Mesendoderm (in vitro differentiated cells): ENCODE measurements at regions not wholly inside any gene's neighbourhood (a gene's known extent, or its start where the extent isn't known, plus 50 kb on each side); places are given as distances from the start of the nearest gene placed in this dataset.

ENCODE experiments used
- DNase-seq: peaks from one replicate; pipeline ENCODE4 v3.0.0; 2013
- H2AK5ac ChIP-seq: 2 replicates; pipeline ENCODE4 v1.6.1; 2013; ENCODE audit warnings: low read length, inconsistent platforms
- H2BK120ac ChIP-seq: 2 replicates; pipeline ENCODE4 v1.6.1; 2013; ENCODE audit warnings: low read depth, mild to moderate bottlenecking, low read length, moderate library complexity, mixed read lengths
- H2BK15ac ChIP-seq: replicated peaks from 2 replicates; pipeline ENCODE4 v1.6.1; 2013; ENCODE audit warnings: low read depth, mild to moderate bottlenecking, moderate library complexity
- H2BK5ac ChIP-seq: 2 replicates; pipeline ENCODE4 v1.6.1; 2013; ENCODE audit warnings: low read length, inconsistent platforms
- H3K18ac ChIP-seq: 2 replicates; pipeline ENCODE4 v1.6.1; 2013; ENCODE audit warnings: mild to moderate bottlenecking, low read length, mixed read lengths
- H3K23ac ChIP-seq: one replicate; pipeline ENCODE4 v1.6.1; 2013; ENCODE audit warnings: low read length
- H3K27ac ChIP-seq: 2 replicates; pipeline ENCODE4 v1.5.1; 2013; ENCODE audit warnings: low read depth, mild to moderate bottlenecking, inconsistent platforms, low read length, moderate library complexity
- H3K27me3 ChIP-seq: 2 replicates; pipeline ENCODE4 v1.6.1; 2013; ENCODE audit warnings: low read length, control low read depth, mild to moderate bottlenecking, inconsistent platforms; ENCODE audit not compliant: insufficient read depth, poor library complexity
- H3K36me3 ChIP-seq: 2 replicates; pipeline ENCODE4 v1.6.1; 2013; ENCODE audit warnings: low read length, inconsistent platforms; ENCODE audit not compliant: control insufficient read depth, insufficient read depth
- H3K4ac ChIP-seq: one replicate; pipeline ENCODE4 v1.6.1; 2013; ENCODE audit warnings: low read depth, mild to moderate bottlenecking, low read length, moderate library complexity
- H3K4me1 ChIP-seq: 2 replicates; pipeline ENCODE4 v1.6.1; 2013; ENCODE audit warnings: low read depth, low read length, inconsistent platforms; ENCODE audit not compliant: control insufficient read depth
- H3K4me2 ChIP-seq: 2 replicates; pipeline ENCODE4 v1.6.1; 2013; ENCODE audit warnings: low read length
- H3K4me3 ChIP-seq: 2 replicates; pipeline ENCODE4 v1.5.1; 2013; ENCODE audit warnings: mild to moderate bottlenecking, low read length
- H3K56ac ChIP-seq: one replicate; pipeline ENCODE4 v1.6.1; 2013; ENCODE audit warnings: low read length
- H3K79me1 ChIP-seq: 2 replicates; pipeline ENCODE4 v1.6.1; 2013; ENCODE audit warnings: low read length, inconsistent platforms
- H3K79me2 ChIP-seq: 2 replicates; pipeline ENCODE4 v1.6.1; 2013; ENCODE audit warnings: mild to moderate bottlenecking, low read length; ENCODE audit not compliant: control insufficient read depth, insufficient read depth
- H3K9ac ChIP-seq: 2 replicates; pipeline ENCODE4 v1.6.1; 2013; ENCODE audit warnings: low read length, inconsistent platforms
- H4K5ac ChIP-seq: one replicate; pipeline ENCODE4 v1.6.1; 2013; ENCODE audit warnings: low read length
- H4K8ac ChIP-seq: one replicate; pipeline ENCODE4 v1.6.1; 2013; ENCODE audit warnings: low read depth, mild to moderate bottlenecking, control low read depth, low read length, moderate library complexity
- WGBS: extraction: QIAGEN DNeasy Blood & Tissue Kit; methylation state at CpG from one replicate; pipeline ENCODE4 v1.1.7; 2013; ENCODE audit warnings: low lambda C conversion rate, missing lambda C conversion rate; ENCODE audit not compliant: insufficient coverage; ENCODE audit errors: extremely low coverage; 5-methylcytosine and 5-hydroxymethylcytosine counted together

DNA sequence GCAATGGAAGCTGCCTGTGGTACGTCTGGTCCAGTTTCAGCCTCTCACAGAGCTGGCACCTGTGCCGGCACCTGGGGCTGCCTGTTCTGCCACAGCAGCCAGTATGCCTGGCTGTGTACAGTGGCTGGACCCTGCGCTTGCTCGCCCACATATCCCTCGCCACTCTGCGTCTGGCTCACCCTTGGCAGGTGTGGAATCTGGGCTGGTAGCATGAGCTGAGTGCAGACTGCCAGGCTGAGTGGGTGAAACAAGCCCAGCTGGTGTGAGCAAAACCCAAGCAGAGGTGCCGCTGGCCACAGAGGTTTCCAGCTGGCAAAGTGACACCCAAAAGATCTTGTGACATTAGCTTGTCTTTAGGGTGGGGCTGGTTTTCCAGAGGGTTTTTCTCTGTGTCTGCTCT is 80.7 kb downstream of the ING1 start:
- no peaks in the 10 kb centered on the region for H3K79me2 ChIP-seq
- DNase-seq, result no peak
- H3K4me2 ChIP-seq, result no peak overlapping the region
- H3K18ac ChIP-seq, result no peak overlapping the region
- no peak overlapping the region for H3K9ac ChIP-seq
- WGBS, result no CpG with 5 or more reads among the region's 7 CpGs
- H3K4me1 ChIP-seq, result peaks cover 3% of the 10 kb centered on the region
- no peak overlapping the region for H4K8ac ChIP-seq
- H2BK120ac ChIP-seq, result no peak overlapping the region
- no peak overlapping the region for H2BK5ac ChIP-seq
- H3K4me3 ChIP-seq, result no peak overlapping the region
- no peak overlapping the region for H3K27ac ChIP-seq
- H3K23ac ChIP-seq, result no peak overlapping the region
- no peak overlapping the region for H2AK5ac ChIP-seq
- H3K27me3 ChIP-seq, result no peaks in the 10 kb centered on the region
- no peak overlapping the region for H2BK15ac ChIP-seq
- H3K36me3 ChIP-seq, result no peaks in the 10 kb centered on the region
- no peak overlapping the region for H3K4ac ChIP-seq
- H3K56ac ChIP-seq, result no peak overlapping the region
- no peak overlapping the region for H4K5ac ChIP-seq
- no peaks in the 10 kb centered on the region for H3K79me1 ChIP-seq

GRCh38 chr13:110797230-110797877 is 83.9 kb downstream of the ING1 start:
- H3K27ac ChIP-seq, result no peak overlapping the region
- WGBS, result no CpG with 5 or more reads among the region's 9 CpGs
- no peak overlapping the region for H4K8ac ChIP-seq
- no peak overlapping the region for H3K4me3 ChIP-seq
- no peak overlapping the region for H2BK15ac ChIP-seq
- no peaks in the 10 kb centered on the region for H3K36me3 ChIP-seq
- H3K4me2 ChIP-seq, result no peak overlapping the region
- no peaks in the 10 kb centered on the region for H3K79me2 ChIP-seq
- H3K27me3 ChIP-seq, result no peaks in the 10 kb centered on the region
- peaks cover 3% of the 10 kb centered on the region for H3K4me1 ChIP-seq
- no peak overlapping the region for H3K9ac ChIP-seq
- H3K4ac ChIP-seq, result no peak overlapping the region
- H2BK120ac ChIP-seq, result no peak overlapping the region
- no peak overlapping the region for H4K5ac ChIP-seq
- no peak overlapping the region for H3K23ac ChIP-seq
- no peak overlapping the region for H3K56ac ChIP-seq
- H2AK5ac ChIP-seq, result no peak overlapping the region
- no peak overlapping the region for H2BK5ac ChIP-seq
- DNase-seq, result peak; percentile 19
- H3K79me1 ChIP-seq, result no peaks in the 10 kb centered on the region
- no peak overlapping the region for H3K18ac ChIP-seq

DNA sequence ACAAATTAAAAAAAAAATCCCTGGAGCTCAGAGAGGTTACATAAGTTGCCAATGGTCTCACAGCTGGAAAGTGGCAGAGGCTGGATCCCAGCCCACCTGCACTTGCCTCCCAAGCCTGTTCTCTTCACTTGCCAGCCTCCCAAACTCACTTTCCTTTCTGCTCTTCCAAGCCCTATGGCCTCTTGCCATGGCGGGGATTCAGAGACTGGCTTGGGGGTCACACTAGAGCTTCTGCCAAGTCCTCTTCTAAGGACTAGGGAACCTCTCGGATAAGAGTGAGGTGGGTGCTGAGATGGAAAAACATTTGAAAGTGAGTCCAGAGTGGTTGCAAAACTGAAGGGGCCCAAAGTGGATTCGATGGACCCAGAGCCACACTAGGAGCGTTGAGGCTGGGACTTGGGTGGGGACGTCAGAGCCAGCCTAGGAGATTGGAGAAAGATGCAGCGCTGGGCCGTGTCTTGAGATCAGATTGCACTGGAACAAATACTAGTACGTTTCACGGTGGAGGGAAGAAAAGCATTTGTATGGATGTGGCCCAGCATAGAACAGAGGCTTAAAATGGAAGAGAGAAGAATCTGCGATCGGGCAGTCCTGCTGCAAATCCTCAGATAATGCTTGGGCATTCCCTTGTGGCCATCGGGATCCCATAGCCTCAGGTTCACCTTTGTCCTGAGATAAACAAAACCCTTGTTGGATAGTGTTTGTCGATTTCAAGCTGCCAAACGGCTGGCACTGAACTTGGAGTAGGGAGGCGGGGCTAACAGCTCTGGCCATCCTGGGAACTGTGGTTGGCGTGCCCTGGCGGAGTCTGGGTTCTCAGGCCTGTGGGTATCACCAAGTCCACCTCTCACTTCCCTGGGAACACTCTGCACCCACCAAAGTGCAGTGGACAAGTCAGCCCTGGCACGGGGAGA is 84.8 kb downstream of the ING1 start:
- no peaks in the 10 kb centered on the region for H3K27me3 ChIP-seq
- no peak overlapping the region for H2BK5ac ChIP-seq
- no peak overlapping the region for H4K8ac ChIP-seq
- no peak for DNase-seq
- H3K79me2 ChIP-seq, result no peaks in the 10 kb centered on the region
- no peak overlapping the region for H2AK5ac ChIP-seq
- H3K4me2 ChIP-seq, result no peak overlapping the region
- no peak overlapping the region for H3K56ac ChIP-seq
- H3K4ac ChIP-seq, result no peak overlapping the region
- no peak overlapping the region for H3K18ac ChIP-seq
- no CpG with 5 or more reads among the region's 18 CpGs for WGBS
- no peaks in the 10 kb centered on the region for H3K79me1 ChIP-seq
- peaks cover 3% of the 10 kb centered on the region for H3K4me1 ChIP-seq
- H2BK120ac ChIP-seq, result no peak overlapping the region
- no peak overlapping the region for H2BK15ac ChIP-seq
- no peak overlapping the region for H3K27ac ChIP-seq
- no peak overlapping the region for H3K4me3 ChIP-seq
- H3K23ac ChIP-seq, result no peak overlapping the region
- no peak overlapping the region for H3K9ac ChIP-seq
- H3K36me3 ChIP-seq, result no peaks in the 10 kb centered on the region
- H4K5ac ChIP-seq, result no peak overlapping the region

- no peak for DNase-seq
- H3K27ac ChIP-seq, result no peak overlapping the region
- H3K27me3 ChIP-seq, result no peaks in the 10 kb centered on the region
- no peaks in the 10 kb centered on the region for H3K36me3 ChIP-seq
- H4K8ac ChIP-seq, result no peak overlapping the region
- H3K79me2 ChIP-seq, result no peaks in the 10 kb centered on the region
- no CpG with 5 or more reads among the region's 30 CpGs for WGBS
- no peak overlapping the region for H2BK15ac ChIP-seq
- H3K56ac ChIP-seq, result no peak overlapping the region
- H2BK120ac ChIP-seq, result no peak overlapping the region
- no peak overlapping the region for H3K23ac ChIP-seq
- H2BK5ac ChIP-seq, result no peak overlapping the region
- H3K4me3 ChIP-seq, result no peak overlapping the region
- no peak overlapping the region for H2AK5ac ChIP-seq
- no peak overlapping the region for H4K5ac ChIP-seq
- H3K4me1 ChIP-seq, result peaks cover 3% of the 10 kb centered on the region
- H3K4me2 ChIP-seq, result no peak overlapping the region
- no peaks in the 10 kb centered on the region for H3K79me1 ChIP-seq
- no peak overlapping the region for H3K9ac ChIP-seq
- H3K18ac ChIP-seq, result no peak overlapping the region
- H3K4ac ChIP-seq, result no peak overlapping the region
These were observed 86.0 kb downstream of the ING1 start for GRCh38 chr13:110799246-110800236.

DNA sequence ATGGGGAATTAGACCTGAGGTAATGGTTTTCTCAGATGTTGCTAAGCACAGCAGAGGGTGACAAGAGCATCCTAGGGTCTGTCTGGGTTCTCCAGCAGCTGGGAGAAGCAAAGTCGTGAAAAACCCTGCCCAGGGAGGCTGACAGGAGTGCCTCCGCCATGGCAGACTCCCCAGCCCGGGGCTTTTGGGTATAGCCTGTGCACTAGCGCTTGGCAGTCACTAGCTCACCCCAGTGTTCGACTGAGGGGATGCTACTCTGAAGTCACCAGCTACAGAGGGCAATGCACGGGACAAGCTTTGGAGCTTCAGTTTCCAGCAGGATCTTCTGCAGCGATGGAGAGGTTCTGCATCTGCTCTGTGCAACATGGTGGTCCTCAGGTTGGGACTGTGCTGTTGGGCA is 87.5 kb downstream of the ING1 start:
- peaks cover 3% of the 10 kb centered on the region for H3K4me1 ChIP-seq
- DNase-seq, result peak; percentile 11
- H3K79me1 ChIP-seq, result no peaks in the 10 kb centered on the region
- H2BK120ac ChIP-seq, result no peak overlapping the region
- H2BK15ac ChIP-seq, result no peak overlapping the region
- no CpG with 5 or more reads among the region's 7 CpGs for WGBS
- no peak overlapping the region for H3K4me2 ChIP-seq
- no peaks in the 10 kb centered on the region for H3K27me3 ChIP-seq
- H3K56ac ChIP-seq, result no peak overlapping the region
- H4K5ac ChIP-seq, result no peak overlapping the region
- H3K4me3 ChIP-seq, result no peak overlapping the region
- H3K36me3 ChIP-seq, result no peaks in the 10 kb centered on the region
- no peaks in the 10 kb centered on the region for H3K79me2 ChIP-seq
- H2AK5ac ChIP-seq, result no peak overlapping the region
- no peak overlapping the region for H3K9ac ChIP-seq
- H3K4ac ChIP-seq, result no peak overlapping the region
- H3K23ac ChIP-seq, result no peak overlapping the region
- no peak overlapping the region for H4K8ac ChIP-seq
- H3K18ac ChIP-seq, result no peak overlapping the region
- no peak overlapping the region for H2BK5ac ChIP-seq
- no peak overlapping the region for H3K27ac ChIP-seq
